Ramos (cell line): ENCODE measurements at regions not wholly inside any gene's neighbourhood (a gene's known extent, or its start where the extent isn't known, plus 50 kb on each side); places are given as distances from the start of the nearest gene placed in this dataset.

Source experiments
- in situ Hi-C: fragments of 300-500 bp; cut with MboI; formaldehyde crosslinking; loops from one replicate; pipeline ENCODE4 v1.14.3; 2022; ENCODE audit warnings: low sequenced_read_pairs; ENCODE audit not compliant: unreplicated experiment

DNA sequence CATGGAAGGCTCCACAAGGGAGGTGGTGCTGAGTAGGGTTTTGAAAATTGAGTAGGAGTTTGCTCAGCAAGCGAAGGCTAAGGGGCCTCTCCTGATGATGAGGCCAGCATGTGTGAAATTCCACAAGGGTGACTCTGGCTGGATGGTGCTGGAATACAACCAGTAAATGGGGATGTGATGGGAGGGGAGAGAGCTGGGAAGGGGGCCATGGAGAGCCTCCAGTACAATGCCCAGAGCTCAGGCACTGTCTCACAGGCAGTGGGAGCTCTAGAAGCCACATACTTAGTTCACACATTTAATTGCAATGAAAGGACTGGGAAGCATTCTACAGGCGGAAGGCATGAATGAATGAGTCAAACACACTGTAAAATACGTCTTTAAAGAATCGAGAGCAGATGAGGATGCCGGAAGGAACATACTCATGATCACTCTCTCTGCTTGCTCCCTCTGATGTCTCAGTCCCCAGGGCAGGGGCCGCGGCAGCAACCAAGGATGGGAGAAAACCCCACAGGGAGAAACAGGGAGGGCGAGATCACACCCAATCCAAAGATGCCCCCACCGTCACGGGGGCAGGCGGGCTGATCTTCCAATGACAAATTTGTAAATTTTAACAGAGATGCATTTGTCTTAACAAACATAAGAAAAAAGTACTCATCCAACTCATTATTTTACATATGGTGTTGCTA is 261.0 kb downstream of the NSG2 start:
- in situ Hi-C loops = no loop called here

DNA sequence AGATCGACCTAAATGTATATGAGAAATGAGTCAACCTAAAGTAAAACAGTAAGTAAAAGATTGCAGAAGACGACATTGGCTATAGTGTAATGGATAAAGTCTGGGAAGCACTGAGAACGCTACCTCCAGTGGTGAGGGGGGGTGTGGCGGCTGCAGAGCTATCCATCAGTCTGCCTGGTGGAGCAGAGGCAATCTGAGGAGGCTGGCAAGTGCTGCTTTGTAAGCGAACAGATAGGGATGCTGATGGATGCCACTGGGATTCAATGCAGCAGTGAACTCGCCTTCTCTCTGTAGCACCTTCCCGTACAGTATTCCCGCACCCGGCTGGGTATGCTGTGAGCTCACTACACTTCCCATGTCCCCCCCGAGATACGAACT is 261.5 kb downstream of the NSG2 start:
- in situ Hi-C loops = no loop called here

DNA sequence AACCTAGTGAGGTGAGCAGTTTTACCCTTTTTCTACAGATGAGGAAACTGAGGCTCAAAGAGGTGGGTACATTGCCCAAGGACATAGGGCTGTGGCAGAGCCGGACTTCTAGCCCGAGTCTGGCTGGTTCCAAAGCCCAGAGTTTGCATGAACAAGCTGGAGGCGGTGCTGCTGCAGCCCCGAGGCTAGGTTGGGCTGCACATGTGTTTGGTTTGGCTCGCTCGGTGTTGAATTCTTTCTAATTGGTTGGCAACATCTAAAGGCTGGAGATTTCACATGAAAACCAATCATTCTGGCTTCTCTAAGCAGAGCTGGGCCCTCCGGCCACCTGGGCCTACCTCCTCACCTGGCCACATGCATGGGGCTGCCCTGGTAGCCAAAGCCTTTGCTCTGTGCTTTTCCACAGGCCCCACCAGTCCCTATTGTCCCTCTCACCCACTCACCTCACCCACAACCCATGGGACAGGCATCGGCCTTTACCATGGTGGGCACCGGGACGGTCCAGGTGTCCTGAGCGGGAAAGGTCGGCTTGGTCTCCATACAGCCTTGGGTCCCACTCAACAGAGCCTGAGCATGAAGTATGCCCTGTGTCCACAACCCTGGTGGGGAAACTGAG is 262.3 kb downstream of the NSG2 start:
- in situ Hi-C loops = no loop called here

DNA sequence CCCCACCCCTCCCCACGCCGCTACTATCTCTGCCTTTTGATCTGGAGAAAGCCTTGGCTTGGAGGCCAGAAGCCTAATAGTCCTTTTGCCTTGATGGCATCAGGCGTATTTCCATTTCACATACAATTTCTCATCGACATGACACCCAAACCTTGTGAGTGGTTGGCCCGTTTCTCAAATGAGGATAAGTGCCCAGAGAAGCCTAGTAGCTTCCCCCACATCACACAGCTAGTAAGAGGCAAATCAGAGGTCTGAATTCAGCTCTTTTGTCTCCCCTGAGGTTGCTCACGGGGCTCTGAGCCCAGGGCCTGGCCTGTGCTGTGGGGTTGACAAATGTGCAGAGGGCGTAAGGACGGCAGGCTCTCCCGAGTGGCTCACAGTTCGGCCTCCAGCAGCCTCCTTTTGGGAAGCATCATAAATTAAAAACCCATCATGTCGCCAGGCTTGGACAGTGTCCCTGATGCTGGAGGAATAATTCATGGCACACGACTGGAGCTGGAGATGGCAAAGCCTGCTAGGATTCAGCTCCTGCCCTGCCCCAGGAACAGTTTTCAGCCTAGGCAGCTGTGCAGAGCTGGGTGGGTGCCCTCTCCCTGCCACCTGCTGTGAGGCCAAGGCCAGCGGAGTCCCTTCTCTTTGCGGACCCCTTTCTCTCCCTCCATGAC is 263.8 kb downstream of the NSG2 start:
- in situ Hi-C loops = no loop called here

DNA sequence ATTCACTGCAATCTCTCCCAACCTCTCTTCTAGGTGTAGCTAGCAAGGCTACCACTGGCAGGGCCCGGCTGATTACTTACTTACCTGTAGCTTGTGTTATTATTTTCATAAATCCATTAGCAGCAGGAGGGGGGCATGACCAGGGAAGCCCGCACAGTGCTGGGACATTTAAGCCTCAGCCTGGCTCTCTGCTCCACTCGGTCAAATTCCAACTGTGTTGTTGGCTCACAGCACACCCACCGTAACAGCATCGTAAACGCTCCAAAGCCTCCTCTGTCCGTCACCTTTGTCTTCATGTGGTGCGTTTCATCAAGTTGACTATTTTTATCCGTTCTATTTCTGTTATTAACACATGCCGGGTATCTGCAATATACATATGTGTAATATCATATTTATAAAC is 264.7 kb downstream of the NSG2 start:
- in situ Hi-C loops = loop anchor here (10.0 kb wide), 2 partner anchors 275 to 715 kb away; no protein-coding TSS in a partner anchor

DNA sequence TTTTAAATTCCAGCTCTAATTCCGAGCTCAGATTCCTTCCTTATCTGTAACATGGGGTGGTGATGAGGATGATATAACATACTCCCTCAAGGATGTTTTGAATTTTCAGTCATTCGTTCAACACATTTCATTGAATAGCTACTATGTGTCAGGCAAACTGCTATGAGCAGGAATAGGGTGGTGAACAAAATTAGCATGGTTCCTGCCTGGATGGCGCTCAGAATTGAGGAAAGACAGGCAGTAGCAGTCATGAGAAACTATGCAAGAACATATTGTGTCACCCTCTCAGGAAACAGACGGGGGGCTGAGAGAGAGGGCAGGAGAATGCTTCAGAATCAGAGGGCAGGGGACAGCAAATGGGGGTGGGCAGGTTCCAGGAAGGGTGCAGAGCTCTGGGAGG is 265.2 kb downstream of the NSG2 start:
- in situ Hi-C loops = loop anchor here (10.0 kb wide), 2 partner anchors 276 to 716 kb away; no protein-coding TSS in a partner anchor

DNA sequence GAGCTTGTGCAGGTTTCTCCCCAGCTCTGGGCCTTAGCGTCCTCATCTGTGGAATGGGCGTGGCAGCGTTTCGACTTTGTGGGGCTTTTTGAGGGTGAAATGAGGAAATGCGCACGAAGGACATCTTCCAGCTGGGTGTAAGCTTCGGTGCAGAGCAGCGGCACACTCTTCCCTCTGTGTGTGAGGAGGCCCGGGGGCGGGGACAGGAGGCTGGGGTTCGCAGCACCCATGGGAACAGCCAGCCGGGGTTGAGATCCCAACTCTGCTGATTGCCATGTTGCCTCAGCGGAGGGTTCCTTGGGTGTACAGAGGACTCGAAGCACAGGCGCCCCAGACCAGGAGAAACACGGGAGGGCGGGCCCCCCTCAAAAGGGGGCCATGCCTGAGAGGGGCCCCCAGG is 265.6 kb downstream of the NSG2 start:
- in situ Hi-C loops = loop anchor here (10.0 kb wide), 2 partner anchors 276 to 716 kb away; no protein-coding TSS in a partner anchor

DNA sequence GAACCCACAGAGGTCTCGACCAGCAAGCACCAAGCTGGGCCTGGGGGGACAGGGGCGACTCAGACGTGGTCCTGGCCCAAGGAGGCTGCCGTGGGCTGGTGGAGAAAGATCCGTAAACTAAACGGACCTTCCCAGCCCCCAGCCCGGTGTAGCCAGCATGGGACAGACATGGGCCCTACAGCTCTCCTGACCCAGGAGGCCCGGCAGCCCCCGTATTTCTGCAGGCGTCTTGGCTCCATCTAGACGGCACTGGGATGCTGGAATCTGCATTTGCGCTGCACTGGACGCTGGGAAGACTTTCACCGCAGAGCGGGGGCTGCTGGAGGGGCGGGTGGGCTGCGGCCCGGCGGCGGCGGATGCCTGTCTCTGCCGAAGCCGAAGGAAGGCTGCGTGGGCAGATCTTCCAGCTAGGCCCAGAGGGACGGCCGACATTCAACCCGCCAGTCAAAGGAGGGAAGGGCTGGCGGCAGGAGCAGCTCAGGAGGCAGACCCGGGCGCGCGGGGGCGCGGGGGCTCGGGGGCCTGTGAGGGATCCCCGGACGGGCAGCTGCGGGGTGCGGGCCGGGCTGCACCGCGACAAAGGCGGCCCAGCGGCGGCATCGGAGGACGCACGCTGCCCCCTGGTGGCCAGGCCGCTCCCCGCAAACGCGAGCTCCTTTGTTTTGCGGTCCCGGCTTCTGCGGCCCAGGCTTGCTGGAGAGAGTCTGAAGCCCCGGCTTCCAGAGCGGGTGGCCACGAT is 266.2 kb downstream of the NSG2 start:
- in situ Hi-C loops = loop anchor here (10.0 kb wide), 2 partner anchors 277 to 717 kb away; no protein-coding TSS in a partner anchor

DNA sequence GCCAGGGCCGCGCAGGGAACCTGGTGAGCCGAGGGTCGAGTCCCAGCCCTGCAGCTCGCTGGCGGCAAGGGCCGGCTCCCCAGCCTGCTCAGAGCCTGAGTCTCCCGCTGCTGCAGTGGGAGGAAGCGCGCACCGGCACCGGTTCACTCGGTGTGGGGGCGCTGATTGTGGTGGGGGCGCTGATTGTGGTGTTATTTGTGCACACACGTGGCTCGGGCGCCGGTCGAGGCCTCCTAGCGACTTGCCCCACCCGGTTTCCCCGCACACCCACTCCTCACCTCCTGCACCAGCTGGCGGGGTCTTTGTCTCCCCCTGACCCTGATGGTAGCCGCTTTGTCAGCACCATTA is 266.7 kb downstream of the NSG2 start:
- in situ Hi-C loops = loop anchor here (10.0 kb wide), 2 partner anchors 277 to 717 kb away; no protein-coding TSS in a partner anchor

DNA sequence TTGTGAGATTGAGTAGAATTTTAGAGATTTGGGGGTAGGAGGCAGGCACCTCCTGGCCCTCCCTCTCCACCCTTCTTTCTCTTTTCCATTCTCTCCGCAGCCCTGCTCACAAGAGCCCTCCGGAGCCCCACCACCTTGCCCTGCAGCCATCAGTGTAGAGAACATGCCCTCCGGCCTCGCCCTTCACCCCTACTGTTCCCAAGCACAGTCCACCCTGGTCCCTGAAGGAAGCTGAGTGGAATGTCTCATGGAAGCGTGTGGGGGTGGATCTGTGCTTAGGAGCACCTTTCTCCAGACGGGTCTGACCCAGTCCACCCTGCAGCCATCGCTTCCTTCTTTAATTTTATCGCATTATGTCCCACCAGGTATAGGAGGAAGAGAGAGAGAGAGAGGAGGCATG is 267.1 kb downstream of the NSG2 start:
- in situ Hi-C loops = loop anchor here (10.0 kb wide), 2 partner anchors 278 to 718 kb away; no protein-coding TSS in a partner anchor

DNA sequence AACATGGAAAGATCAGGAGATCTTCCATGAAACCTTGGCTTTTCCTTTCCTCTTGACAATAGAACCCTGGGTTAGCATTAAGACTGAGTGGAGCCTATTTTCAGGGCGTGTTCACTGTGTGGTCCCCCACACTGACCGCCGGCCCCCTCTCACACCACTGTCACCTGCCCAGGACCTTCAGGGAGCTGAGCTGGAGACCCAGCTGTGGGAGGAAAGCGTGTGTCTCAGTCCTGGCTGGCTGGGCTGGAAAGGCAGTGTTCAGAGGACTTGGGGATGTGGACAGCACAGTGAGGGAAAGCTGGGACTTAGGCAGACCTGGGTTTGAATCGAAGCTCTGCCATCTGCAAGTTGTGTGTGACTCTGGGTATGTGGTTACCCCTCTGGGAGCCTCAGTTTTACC is 268.1 kb downstream of the NSG2 start:
- in situ Hi-C loops = loop anchor here (10.0 kb wide), 2 partner anchors 279 to 719 kb away; no protein-coding TSS in a partner anchor

DNA sequence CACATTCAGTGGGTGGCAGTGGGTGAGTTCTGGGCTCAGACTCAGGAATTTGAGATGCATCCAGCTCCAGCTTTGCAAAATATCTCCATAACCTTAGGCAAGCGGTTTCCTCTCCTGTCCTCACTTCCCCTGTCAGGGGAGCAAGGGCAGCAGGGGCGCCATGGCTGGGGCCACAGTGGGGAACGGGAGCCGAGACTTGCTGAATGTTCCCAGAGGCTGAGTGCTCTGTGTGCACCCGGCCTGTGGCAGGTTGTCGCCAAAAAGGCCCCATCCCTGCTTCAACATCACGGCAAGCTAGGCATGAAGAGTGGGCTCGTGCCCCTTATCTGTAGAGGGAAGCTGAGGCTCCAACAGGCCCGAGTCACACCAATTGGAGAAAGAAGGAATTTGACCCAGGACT is 268.8 kb downstream of the NSG2 start:
- in situ Hi-C loops = loop anchor here (10.0 kb wide), 2 partner anchors 279 to 719 kb away; no protein-coding TSS in a partner anchor

DNA sequence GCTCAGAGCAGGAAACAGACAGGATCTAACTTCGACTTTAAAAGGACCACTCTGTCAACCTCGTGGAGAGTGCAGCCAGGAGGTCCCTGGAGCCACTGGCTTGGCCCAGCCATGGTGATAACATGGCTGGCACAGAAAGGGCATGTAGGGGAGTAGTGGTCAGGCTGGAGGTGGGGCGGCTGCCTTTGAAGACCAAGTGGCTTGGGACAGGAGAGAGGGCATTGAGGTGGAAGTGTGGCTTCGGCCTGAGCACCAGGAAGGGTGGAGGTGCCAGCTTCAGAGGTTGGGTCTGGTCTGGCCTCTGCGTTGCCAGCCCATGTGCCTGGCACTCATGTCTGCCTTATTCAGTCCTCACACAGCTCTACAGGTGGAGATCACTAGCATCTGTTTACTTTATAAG is 270.0 kb downstream of the NSG2 start:
- in situ Hi-C loops = loop anchor here (10.0 kb wide), 2 partner anchors 281 to 721 kb away; no protein-coding TSS in a partner anchor

DNA sequence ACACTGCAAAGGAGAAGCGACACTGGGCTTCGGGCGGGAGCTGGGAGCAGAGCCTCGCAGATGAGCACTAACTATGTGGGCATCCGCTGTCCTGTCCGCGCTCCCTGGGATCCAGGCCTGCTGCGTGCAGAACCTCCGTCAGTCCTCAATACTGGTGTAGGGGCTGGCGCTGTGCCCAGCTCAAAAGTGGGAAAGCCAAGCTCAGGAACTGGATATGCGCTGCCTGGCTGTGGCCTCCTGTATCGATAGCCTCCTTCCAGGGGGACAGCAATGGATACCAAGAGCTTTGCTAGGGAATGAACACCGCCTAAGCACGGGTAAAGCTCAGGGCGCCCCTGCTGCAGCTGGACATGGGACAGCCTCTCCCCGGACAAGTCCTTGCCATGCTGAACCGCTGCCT is 270.4 kb downstream of the NSG2 start:
- in situ Hi-C loops = loop anchor here (10.0 kb wide), 2 partner anchors 281 to 721 kb away; no protein-coding TSS in a partner anchor

DNA sequence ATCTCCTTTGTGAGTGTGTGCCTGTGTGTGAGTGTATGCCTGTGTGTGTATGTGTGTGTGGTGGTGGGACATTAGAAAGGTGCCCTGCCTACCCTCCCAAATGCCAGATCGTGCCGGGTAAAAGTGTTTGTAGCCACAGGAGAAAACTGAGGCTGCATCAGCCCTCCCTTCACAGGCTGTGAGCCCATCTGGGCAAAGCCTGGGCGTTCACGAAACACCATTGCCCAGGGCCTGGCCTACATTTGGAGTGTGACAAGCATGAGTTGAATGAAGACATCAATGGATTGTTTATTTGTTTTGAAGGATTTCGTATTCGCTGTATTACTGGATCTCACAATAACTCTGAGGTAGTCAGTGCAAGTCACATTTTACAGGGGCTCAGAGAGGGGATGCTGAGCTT is 270.8 kb downstream of the NSG2 start:
- in situ Hi-C loops = loop anchor here (10.0 kb wide), 2 partner anchors 282 to 722 kb away; no protein-coding TSS in a partner anchor

DNA sequence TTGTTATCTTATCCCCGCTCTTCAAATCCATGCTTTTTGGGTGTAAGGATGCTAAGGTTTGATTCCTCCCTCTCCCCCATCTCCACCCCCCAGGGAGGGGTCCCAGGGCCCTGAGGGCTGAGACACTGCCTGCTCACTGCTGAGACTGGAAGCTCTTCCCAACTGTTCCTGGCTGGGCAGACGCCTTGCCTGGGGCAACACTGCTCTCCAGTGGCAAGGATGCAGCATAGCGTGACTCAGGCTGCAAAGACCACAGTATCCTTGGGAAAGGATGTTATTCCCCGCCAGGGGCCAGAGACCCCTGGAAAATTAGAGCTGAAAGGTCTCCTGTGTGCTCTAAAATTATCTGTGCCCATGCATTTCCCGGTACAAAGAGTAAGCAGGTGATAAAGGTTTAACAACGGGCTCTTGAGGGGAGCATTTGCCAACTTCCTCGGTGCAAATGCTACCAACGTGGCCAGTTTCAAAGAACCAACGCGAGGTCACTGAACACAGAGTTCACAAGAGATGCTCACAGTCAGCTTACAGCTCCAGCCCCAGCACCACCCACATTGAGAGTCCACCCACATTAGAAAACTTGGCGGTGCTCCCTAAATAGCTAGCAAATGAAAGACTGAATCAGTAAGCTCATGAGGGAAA is 271.9 kb downstream of the NSG2 start:
- in situ Hi-C loops = loop anchor here (10.0 kb wide), 2 partner anchors 283 to 723 kb away; no protein-coding TSS in a partner anchor

DNA sequence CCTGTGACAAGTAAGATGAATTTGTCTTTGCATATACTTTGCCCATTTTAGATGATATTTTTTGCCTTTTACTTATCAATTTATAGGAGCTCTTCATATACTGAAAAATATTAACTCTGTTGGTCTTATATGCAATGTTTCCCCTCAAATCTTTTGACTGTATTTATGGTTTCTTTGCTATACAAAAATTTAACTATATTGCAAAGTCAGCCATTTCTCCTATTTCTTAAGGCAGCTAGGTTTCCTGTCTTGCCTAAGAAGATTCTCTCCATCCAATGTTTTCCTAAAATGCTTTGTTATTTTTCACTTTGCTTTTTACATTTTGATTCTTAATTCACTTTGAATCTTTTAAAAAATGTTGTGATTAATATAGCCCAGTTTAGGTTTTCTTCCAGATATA is 273.1 kb downstream of the NSG2 start:
- in situ Hi-C loops = loop anchor here (10.0 kb wide), 2 partner anchors 284 to 724 kb away; no protein-coding TSS in a partner anchor

DNA sequence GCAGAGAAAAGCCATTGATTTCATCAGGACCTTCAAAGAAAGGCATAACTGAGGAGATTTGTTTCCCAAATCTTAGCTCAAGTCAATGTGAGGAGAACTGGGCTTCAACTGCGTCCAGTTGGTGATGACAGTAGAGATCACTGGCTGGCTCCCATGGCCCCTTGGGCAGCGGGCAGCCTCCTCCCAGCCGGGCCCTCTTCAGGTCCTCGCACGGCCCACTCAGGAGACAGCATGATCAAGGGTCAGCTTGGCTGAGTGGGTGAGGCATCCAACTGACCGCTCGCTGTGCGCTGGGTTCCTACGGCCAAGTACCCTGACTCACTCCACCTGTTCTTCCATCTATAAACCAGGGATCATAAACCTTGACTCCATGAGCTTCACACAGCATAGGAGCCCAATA is 274.0 kb downstream of the NSG2 start:
- in situ Hi-C loops = loop anchor here (10.0 kb wide), 2 partner anchors 285 to 725 kb away; no protein-coding TSS in a partner anchor

DNA sequence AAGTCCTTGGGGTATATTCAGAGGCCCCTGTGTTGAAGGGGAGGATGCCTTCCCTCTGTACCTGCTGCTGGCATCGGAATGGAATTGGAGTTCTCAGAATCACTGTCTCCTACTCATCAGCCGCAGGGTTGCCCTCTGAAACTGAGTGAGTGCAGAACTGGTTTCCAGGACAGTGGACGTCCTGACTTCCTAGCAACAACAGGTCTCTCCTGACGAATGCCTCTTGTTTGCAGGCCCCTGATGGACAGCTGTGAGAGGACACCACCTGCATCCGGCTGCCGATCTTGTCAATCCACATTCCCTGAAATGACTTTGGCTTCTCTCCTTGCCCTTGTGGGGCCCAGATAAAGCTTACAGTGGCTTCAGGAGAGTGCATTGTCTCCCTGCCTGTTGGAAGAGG is 274.5 kb downstream of the NSG2 start:
- in situ Hi-C loops = no loop called here

DNA sequence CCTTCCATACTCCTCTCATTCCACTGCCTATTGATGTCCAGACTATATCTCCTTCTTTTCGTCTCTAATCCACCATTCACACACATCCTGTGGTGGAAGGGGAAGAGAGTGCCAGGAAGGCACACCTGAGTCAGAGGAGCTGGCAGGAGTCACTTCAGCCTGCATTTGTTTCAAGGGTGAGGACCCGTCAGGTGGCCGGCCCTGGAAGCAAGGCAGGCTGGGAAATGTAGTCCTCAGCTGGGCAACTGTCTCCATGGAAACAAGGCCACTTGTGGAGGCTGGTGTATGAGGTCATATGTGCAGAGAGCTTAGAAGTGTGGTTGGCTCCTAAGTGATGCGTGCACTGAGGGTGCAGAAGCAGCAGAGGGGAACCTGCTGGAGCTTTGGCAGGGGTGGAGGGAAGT is 278.4 kb downstream of the NSG2 start:
- in situ Hi-C loops = no loop called here
